Gastroesophageal sphincter (tissue), 3 donors: ENCODE measurements at regions not wholly inside any gene's neighbourhood (a gene's known extent, or its start where the extent isn't known, plus 50 kb on each side); places are given as distances from the start of the nearest gene placed in this dataset.

Source experiments
- POLR2AphosphoS5 ChIP-seq: sonication (generic); formaldehyde crosslinking; IDR thresholded peaks from one replicate; pipeline ENCODE4 v1.6.1; 2017; ENCODE audit warnings: antibody characterized with exemption
- TF ChIP-seq, protein P1 (sequence below), 4 experiments: fragments of 200-600 bp in 2 of 4; fragments of 450-650 bp in 2 of 4; sonication (generic) in 1 of 4; IDR thresholded peaks; one replicate each; pipeline ENCODE4 v1.5.1; 2017 to 2019; ENCODE audit warnings: antibody characterized with exemption in 4 of 4, mild to moderate bottlenecking in 2 of 4, moderate library complexity in 2 of 4

- TF ChIP-seq, protein P1, sequence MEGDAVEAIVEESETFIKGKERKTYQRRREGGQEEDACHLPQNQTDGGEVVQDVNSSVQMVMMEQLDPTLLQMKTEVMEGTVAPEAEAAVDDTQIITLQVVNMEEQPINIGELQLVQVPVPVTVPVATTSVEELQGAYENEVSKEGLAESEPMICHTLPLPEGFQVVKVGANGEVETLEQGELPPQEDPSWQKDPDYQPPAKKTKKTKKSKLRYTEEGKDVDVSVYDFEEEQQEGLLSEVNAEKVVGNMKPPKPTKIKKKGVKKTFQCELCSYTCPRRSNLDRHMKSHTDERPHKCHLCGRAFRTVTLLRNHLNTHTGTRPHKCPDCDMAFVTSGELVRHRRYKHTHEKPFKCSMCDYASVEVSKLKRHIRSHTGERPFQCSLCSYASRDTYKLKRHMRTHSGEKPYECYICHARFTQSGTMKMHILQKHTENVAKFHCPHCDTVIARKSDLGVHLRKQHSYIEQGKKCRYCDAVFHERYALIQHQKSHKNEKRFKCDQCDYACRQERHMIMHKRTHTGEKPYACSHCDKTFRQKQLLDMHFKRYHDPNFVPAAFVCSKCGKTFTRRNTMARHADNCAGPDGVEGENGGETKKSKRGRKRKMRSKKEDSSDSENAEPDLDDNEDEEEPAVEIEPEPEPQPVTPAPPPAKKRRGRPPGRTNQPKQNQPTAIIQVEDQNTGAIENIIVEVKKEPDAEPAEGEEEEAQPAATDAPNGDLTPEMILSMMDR (IDR thresholded peaks at IDR 0.05) = no peak
- TF ChIP-seq POLR2AphosphoS5 = no peak
Measured at GRCh38 chr6:134527108-134527787, 209.3 kb upstream of the SGK1 start.
